H1 (cell line): ENCODE measurements at regions not wholly inside any gene's neighbourhood (a gene's known extent, or its start where the extent isn't known, plus 50 kb on each side); places are given as distances from the start of the nearest gene placed in this dataset.
"Not testable (repeated sequence)": the region's sequence is repeated elsewhere in the genome, so short reads cannot be mapped to it uniquely, and the experiment has no call there.

ENCODE experiments used
- CTCF ChIA-PET: fragments of 300-600 bp; sonication (Branson Sonifier 250); formaldehyde crosslinking; loops from one replicate; lab custom pipeline; 2021; ENCODE audit not compliant: partially characterized antibody; lab: Charles Lee
- POLR2A ChIA-PET: fragments of 300-600 bp; sonication (Branson Sonifier 250); formaldehyde crosslinking; loops from one replicate; lab custom pipeline; 2021; ENCODE audit warnings: inconsistent platforms; ENCODE audit not compliant: partially characterized antibody; lab: Charles Lee
- DNase-seq, 2 experiments: peaks; one replicate each; pipeline versions ENCODE4 v3.0.0 to v3.0.0-alpha.2; 2010 to 2022; ENCODE audit warnings: low spot score in 2 of 2, low read depth in 1 of 2, mixed read lengths in 1 of 2
- FAIRE-seq: peaks from 2 replicates; lab custom pipeline; 2011; peaks lifted over from hg19 to GRCh38; lab: Jason Lieb, UNC
- H2AFZ ChIP-seq: 2 replicates; pipeline ENCODE4 v1.8.1; 2012; ENCODE audit warnings: low read length, inconsistent platforms
- H2AK5ac ChIP-seq: 2 replicates; pipeline ENCODE4 v1.6.1; 2013; ENCODE audit warnings: low read depth, low read length
- H2BK120ac ChIP-seq: replicated peaks from 2 replicates; pipeline ENCODE3; 2013; ENCODE audit warnings: low read depth, low read length, inconsistent platforms
- H2BK12ac ChIP-seq: 2 replicates; pipeline ENCODE4 v1.6.1; 2013; ENCODE audit warnings: low read depth, low read length
- H2BK15ac ChIP-seq: 2 replicates; pipeline ENCODE4 v1.6.1; 2013; ENCODE audit warnings: low read length
- H2BK20ac ChIP-seq: 2 replicates; pipeline ENCODE4 v1.6.1; 2013; ENCODE audit warnings: low read length
- H2BK5ac ChIP-seq: 2 replicates; pipeline ENCODE4 v1.6.1; 2013; ENCODE audit warnings: low read depth, low read length
- H3K14ac ChIP-seq: 2 replicates; pipeline ENCODE4 v1.6.1; 2013; ENCODE audit warnings: inconsistent platforms; ENCODE audit not compliant: insufficient read length
- H3K18ac ChIP-seq: 2 replicates; pipeline ENCODE4 v1.6.1; 2013; ENCODE audit warnings: low read length; ENCODE audit errors: extremely low read depth
- H3K23ac ChIP-seq: 2 replicates; pipeline ENCODE4 v1.6.1; 2013; ENCODE audit warnings: inconsistent platforms; ENCODE audit not compliant: insufficient read length
- H3K23me2 ChIP-seq: 2 replicates; pipeline ENCODE4 v1.6.1; 2013; ENCODE audit warnings: low read depth, low read length
- H3K27ac ChIP-seq: 2 replicates; pipeline ENCODE4 v1.6.1; 2011; ENCODE audit warnings: low read depth, low read length, inconsistent platforms
- H3K27me3 ChIP-seq, 4 experiments: replicated peaks in 1 of 4; 1 replicate in 1 of 4; 2 replicates in 3 of 4; pipeline versions ENCODE4 v1.6.1 to v1.8.1; 2011 to 2013; ENCODE audit warnings: low read length in 3 of 4, mild to moderate bottlenecking in 3 of 4, inconsistent platforms in 2 of 4, mixed read lengths in 2 of 4, moderate library complexity in 1 of 4; ENCODE audit not compliant: control insufficient read depth in 3 of 4, insufficient read depth in 3 of 4; ENCODE audit errors: extremely low read depth in 1 of 4
- H3K36me3 ChIP-seq, 4 experiments: 2 replicates each; pipeline versions ENCODE4 v1.6.1 to v1.8.1; 2011 to 2013; ENCODE audit warnings: mild to moderate bottlenecking in 4 of 4, low read length in 3 of 4, moderate library complexity in 2 of 4, control low read depth in 1 of 4, inconsistent platforms in 1 of 4; ENCODE audit not compliant: insufficient read depth in 4 of 4, control insufficient read depth in 2 of 4
- H3K4ac ChIP-seq: replicated peaks from 2 replicates; pipeline ENCODE3; 2013; ENCODE audit warnings: low read length, low read depth, mixed read lengths, inconsistent platforms; ENCODE audit not compliant: insufficient read length
- H3K4me1 ChIP-seq, 4 experiments: replicated peaks in 1 of 4; 1 replicate in 1 of 4; 2 replicates in 3 of 4; pipeline versions ENCODE4 v1.6.1 to v1.8.1; 2011 to 2013; ENCODE audit warnings: low read length in 3 of 4, inconsistent platforms in 2 of 4, mixed read lengths in 1 of 4; ENCODE audit not compliant: insufficient read depth in 4 of 4, control insufficient read depth in 3 of 4
- H3K4me2 ChIP-seq, 2 experiments: 2 replicates each; pipeline versions ENCODE4 v1.6.1 to v1.8.1; 2011 to 2013; ENCODE audit warnings: low read depth in 2 of 2, low read length in 2 of 2, control low read depth in 1 of 2, inconsistent platforms in 1 of 2, mild to moderate bottlenecking in 1 of 2; ENCODE audit not compliant: insufficient read depth in 1 of 2
- H3K4me3 ChIP-seq, 4 experiments: fragments of 200-600, 300-600 bp in 1 of 4; sonication (generic), shearing (Covaris generic), sonication (Bioruptor Twin) in 1 of 4; 2 replicates each; pipeline versions ENCODE4 v1.5.1 to v1.8.1; 2011 to 2016; ENCODE audit warnings: low read length in 4 of 4, low read depth in 3 of 4, control low read depth in 2 of 4, inconsistent platforms in 2 of 4, mild to moderate bottlenecking in 2 of 4, mixed read lengths in 1 of 4, moderate library complexity in 1 of 4; ENCODE audit not compliant: insufficient read depth in 2 of 4; ENCODE audit errors: extremely low read depth in 1 of 4
- H3K56ac ChIP-seq: replicated peaks from 2 replicates; pipeline ENCODE3; 2013; ENCODE audit warnings: low read depth, mild to moderate bottlenecking, mixed read lengths, low read length, inconsistent platforms; ENCODE audit not compliant: insufficient read length
- H3K79me1 ChIP-seq: 2 replicates; pipeline ENCODE4 v1.6.1; 2013; ENCODE audit warnings: low read depth, low read length, control low read depth
- H3K79me2 ChIP-seq, 2 experiments: 2 replicates each; pipeline versions ENCODE4 v1.6.1 to v1.8.1; 2012 to 2013; ENCODE audit warnings: low read length in 2 of 2, mild to moderate bottlenecking in 2 of 2, inconsistent platforms in 1 of 2; ENCODE audit not compliant: insufficient read depth in 2 of 2, control insufficient read depth in 1 of 2
- H3K9ac ChIP-seq, 4 experiments: replicated peaks in 1 of 4; 1 replicate in 1 of 4; 2 replicates in 3 of 4; pipeline versions ENCODE4 v1.6.1 to v1.8.1; 2011 to 2013; ENCODE audit warnings: low read depth in 3 of 4, low read length in 3 of 4, control low read depth in 2 of 4, mild to moderate bottlenecking in 2 of 4, moderate library complexity in 2 of 4, inconsistent platforms in 1 of 4; ENCODE audit errors: extremely low read depth in 1 of 4
- H3K9me3 ChIP-seq, 2 experiments: 2 replicates each; pipeline versions ENCODE4 v1.6.1 to v1.8.1; 2012 to 2013; ENCODE audit warnings: mild to moderate bottlenecking in 2 of 2, moderate library complexity in 2 of 2, control low read depth in 1 of 2, inconsistent platforms in 1 of 2, low read depth in 1 of 2, low read length in 1 of 2, mixed read lengths in 1 of 2; ENCODE audit not compliant: insufficient read depth in 2 of 2
- H4K20me1 ChIP-seq, 2 experiments: replicated peaks in 1 of 2; 2 replicates each; pipeline versions ENCODE3 to v1.8.1; 2011 to 2013; ENCODE audit warnings: inconsistent platforms in 2 of 2, low read length in 2 of 2, mild to moderate bottlenecking in 1 of 2; ENCODE audit not compliant: insufficient read depth in 2 of 2, control insufficient read depth in 1 of 2
- H4K5ac ChIP-seq: 2 replicates; pipeline ENCODE4 v1.6.1; 2013; ENCODE audit warnings: low read length, low read depth, mixed read lengths, inconsistent platforms; ENCODE audit not compliant: insufficient read length
- H4K8ac ChIP-seq: 2 replicates; pipeline ENCODE4 v1.8.0; 2013; ENCODE audit warnings: mild to moderate bottlenecking, moderate library complexity, low read length, inconsistent platforms; ENCODE audit not compliant: insufficient read depth; ENCODE audit errors: extremely low read depth
- H4K91ac ChIP-seq: replicated peaks from 2 replicates; pipeline ENCODE3; 2013; ENCODE audit warnings: low read length, mixed read lengths, inconsistent platforms; ENCODE audit not compliant: insufficient read length
- WGBS, 2 experiments: shearing (Covaris generic) in 1 of 2; methylation state at CpG; one replicate each; pipeline versions ENCODE4 v1.1.6 to v1.1.7; 2013 to 2015; ENCODE audit warnings: low lambda C conversion rate in 2 of 2, mixed read lengths in 2 of 2, inconsistent platforms in 1 of 2, low coverage in 1 of 2, missing lambda C conversion rate in 1 of 2; ENCODE audit not compliant: insufficient replicate concordance in 2 of 2, insufficient coverage in 1 of 2, insufficient read length in 1 of 2; ENCODE audit errors: extremely low coverage in 1 of 2, missing lambda C conversion rate in 1 of 2; 5-methylcytosine and 5-hydroxymethylcytosine counted together

- H3K9me3 ChIP-seq, H2AFZ ChIP-seq, H3K79me2 ChIP-seq, FAIRE-seq, H3K27ac ChIP-seq, H3K4me2 ChIP-seq, POLR2A ChIA-PET, H3K4me1 ChIP-seq, CTCF ChIA-PET, H3K36me3 ChIP-seq, H2BK12ac ChIP-seq, DNase-seq, H3K4ac ChIP-seq, H3K27me3 ChIP-seq, H2BK120ac ChIP-seq, H2AK5ac ChIP-seq, H2BK15ac ChIP-seq, H3K23me2 ChIP-seq, H4K91ac ChIP-seq, H3K14ac ChIP-seq, H2BK5ac ChIP-seq, H3K56ac ChIP-seq, H3K18ac ChIP-seq, H3K23ac ChIP-seq, H3K9ac ChIP-seq, H4K5ac ChIP-seq, H4K20me1 ChIP-seq, H2BK20ac ChIP-seq, H3K79me1 ChIP-seq, H4K8ac ChIP-seq, H3K4me3 ChIP-seq: not testable (repeated sequence)
- no CpG with 5 or more reads among the region's 1 CpG for WGBS, 2 experiments
Observed at GRCh38 chr1:120588811-120589210, 134.9 kb upstream of the NBPF26 start.

DNA sequence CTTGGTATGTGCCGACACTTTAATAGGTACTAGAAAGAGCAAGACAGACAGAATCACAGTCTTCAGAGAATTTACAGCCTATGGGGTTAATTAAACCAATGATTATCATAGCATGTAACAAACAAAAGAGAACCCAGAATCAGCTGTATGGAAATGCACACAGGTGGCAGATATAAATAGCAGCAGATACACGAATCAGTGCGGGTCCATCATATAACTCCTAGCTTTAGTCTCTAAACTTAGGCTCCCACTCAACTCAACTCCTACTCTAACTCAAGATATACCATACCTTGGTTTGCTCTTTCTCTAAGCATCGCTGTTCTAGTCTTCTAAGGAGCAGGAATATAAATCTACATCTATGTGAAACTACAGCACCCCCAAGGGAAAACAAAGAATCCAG lies 132.0 kb upstream of the NBPF26 start:
- H2BK12ac ChIP-seq, H3K23ac ChIP-seq, H3K14ac ChIP-seq, H3K9ac ChIP-seq, H3K23me2 ChIP-seq, H4K91ac ChIP-seq, H2BK20ac ChIP-seq, H3K4ac ChIP-seq, H2AK5ac ChIP-seq, H2BK5ac ChIP-seq, H3K79me2 ChIP-seq, H2AFZ ChIP-seq, H2BK15ac ChIP-seq, H3K4me3 ChIP-seq, H2BK120ac ChIP-seq, H3K4me1 ChIP-seq, H3K56ac ChIP-seq, H3K27ac ChIP-seq, POLR2A ChIA-PET, H3K79me1 ChIP-seq, H3K18ac ChIP-seq, H4K8ac ChIP-seq, H3K4me2 ChIP-seq, H3K9me3 ChIP-seq, H3K36me3 ChIP-seq, DNase-seq, CTCF ChIA-PET, H4K5ac ChIP-seq, FAIRE-seq, H3K27me3 ChIP-seq, H4K20me1 ChIP-seq: not testable (repeated sequence)
- WGBS, 2 experiments, result 72% methylated on average over 2 of the region's 4 CpGs; no CpG with 5 or more reads in 1 of the 2 experiments
